T-helper 17 cell (primary cell): ENCODE measurements at regions not wholly inside any gene's neighbourhood (a gene's known extent, or its start where the extent isn't known, plus 50 kb on each side); places are given as distances from the start of the nearest gene placed in this dataset.

ENCODE experiments used
- ATAC-seq: fragments of 150-1000 bp; cut with Tn5 transposase; 2 replicates; pipeline ENCODE4 v1.10.0; 2021; ENCODE audit warnings: mild to moderate bottlenecking, moderate library complexity
- DNase-seq, 3 donors: peaks; one replicate each; pipeline versions ENCODE4 v3.0.0 to v3.0.0-alpha.2; 2020 to 2021
- H3K9me3 ChIP-seq: one replicate; pipeline ENCODE4 v1.7.0; 2013; ENCODE audit warnings: low read length, mild to moderate bottlenecking; ENCODE audit not compliant: control insufficient read depth, poor library complexity, severe bottlenecking
- H3K27ac Mint-ChIP-seq: one replicate; pipeline ENCODE4 v1.8.0; 2022; ENCODE audit warnings: mild to moderate bottlenecking, moderate library complexity, mixed read lengths
- H3K27me3 Mint-ChIP-seq: one replicate; pipeline ENCODE4 v1.8.0; 2022; ENCODE audit warnings: mixed read lengths
- H3K36me3 Mint-ChIP-seq: one replicate; pipeline ENCODE4 v1.8.0; 2022; ENCODE audit warnings: low read depth, mixed read lengths
- H3K4me1 Mint-ChIP-seq: one replicate; pipeline ENCODE4 v1.8.0; 2022; ENCODE audit warnings: mild to moderate bottlenecking, mixed read lengths
- H3K4me3 Mint-ChIP-seq: one replicate; pipeline ENCODE4 v1.8.0; 2022; ENCODE audit warnings: mild to moderate bottlenecking, moderate library complexity, mixed read lengths

- H3K27ac Mint-ChIP-seq: no peak overlapping the region
- H3K36me3 Mint-ChIP-seq: no peaks in the 10 kb centered on the region
- DNase-seq (no peak), ATAC-seq (no peak)
- H3K9me3 ChIP-seq: no peaks in the 10 kb centered on the region
- H3K4me3 Mint-ChIP-seq: no peak overlapping the region
- no peaks in the 10 kb centered on the region for H3K4me1 Mint-ChIP-seq
- no peaks in the 10 kb centered on the region for H3K27me3 Mint-ChIP-seq
Observed at GRCh38 chr3:25080461-25080860, 347.6 kb upstream of the RARB start.

- H3K9me3 ChIP-seq: no peaks in the 10 kb centered on the region
- Mint-ChIP-seq H3K4me3 (no peak overlapping the region), H3K4me1 (no peaks in the 10 kb centered on the region), H3K27me3 (no peaks in the 10 kb centered on the region), H3K36me3 (no peaks in the 10 kb centered on the region), H3K27ac (no peak overlapping the region)
- ATAC-seq: no peak
- no peak for DNase-seq
Observed at GRCh38 chr3:25084016-25084415, 344.0 kb upstream of the RARB start.

GRCh38 chr3:25086721-25087120 is 341.3 kb upstream of the RARB start:
- H3K4me3 Mint-ChIP-seq: no peak overlapping the region
- DNase-seq (no peak), ATAC-seq (no peak)
- no peaks in the 10 kb centered on the region for H3K9me3 ChIP-seq
- H3K36me3 Mint-ChIP-seq: no peaks in the 10 kb centered on the region
- H3K27me3 Mint-ChIP-seq: no peaks in the 10 kb centered on the region
- no peaks in the 10 kb centered on the region for H3K4me1 Mint-ChIP-seq
- no peak overlapping the region for H3K27ac Mint-ChIP-seq

- no peak overlapping the region for H3K27ac Mint-ChIP-seq
- no peaks in the 10 kb centered on the region for H3K36me3 Mint-ChIP-seq
- DNase-seq: no peak
- H3K9me3 ChIP-seq: no peaks in the 10 kb centered on the region
- H3K4me3 Mint-ChIP-seq: no peak overlapping the region
- no peak for ATAC-seq
- no peaks in the 10 kb centered on the region for H3K27me3 Mint-ChIP-seq
- no peaks in the 10 kb centered on the region for H3K4me1 Mint-ChIP-seq
Observed at GRCh38 chr3:25088284-25088683, 339.8 kb upstream of the RARB start.

- DNase-seq (no peak), ATAC-seq (no peak)
- Mint-ChIP-seq H3K36me3 (no peaks in the 10 kb centered on the region), H3K4me1 (no peaks in the 10 kb centered on the region), H3K27me3 (no peaks in the 10 kb centered on the region), H3K4me3 (no peak overlapping the region), H3K27ac (no peak overlapping the region)
- H3K9me3 ChIP-seq: no peaks in the 10 kb centered on the region
Observed at GRCh38 chr3:25090698-25091453, 337.2 kb upstream of the RARB start.

GRCh38 chr3:25091934-25092333 is 336.1 kb upstream of the RARB start:
- H3K4me1 Mint-ChIP-seq: no peaks in the 10 kb centered on the region
- no peak overlapping the region for H3K27ac Mint-ChIP-seq
- no peaks in the 10 kb centered on the region for H3K36me3 Mint-ChIP-seq
- no peak overlapping the region for H3K4me3 Mint-ChIP-seq
- H3K9me3 ChIP-seq: no peaks in the 10 kb centered on the region
- DNase-seq (no peak), ATAC-seq (no peak)
- no peaks in the 10 kb centered on the region for H3K27me3 Mint-ChIP-seq

GRCh38 chr3:25094932-25095685 is 333.0 kb upstream of the RARB start:
- Mint-ChIP-seq H3K4me3 (no peak overlapping the region), H3K27me3 (no peaks in the 10 kb centered on the region), H3K27ac (no peak overlapping the region), H3K4me1 (no peaks in the 10 kb centered on the region), H3K36me3 (no peaks in the 10 kb centered on the region)
- ATAC-seq: no peak
- no peak for DNase-seq
- no peaks in the 10 kb centered on the region for H3K9me3 ChIP-seq

GRCh38 chr3:25096536-25096935 is 331.5 kb upstream of the RARB start:
- no peaks in the 10 kb centered on the region for H3K9me3 ChIP-seq
- Mint-ChIP-seq H3K27me3 (no peaks in the 10 kb centered on the region), H3K27ac (no peak overlapping the region), H3K4me3 (no peak overlapping the region), H3K36me3 (no peaks in the 10 kb centered on the region), H3K4me1 (no peaks in the 10 kb centered on the region)
- no peak for DNase-seq
- ATAC-seq: no peak

- Mint-ChIP-seq H3K4me3 (no peak overlapping the region), H3K27me3 (no peaks in the 10 kb centered on the region), H3K27ac (no peak overlapping the region), H3K4me1 (no peaks in the 10 kb centered on the region), H3K36me3 (no peaks in the 10 kb centered on the region)
- ATAC-seq: no peak
- no peak for DNase-seq
- H3K9me3 ChIP-seq: no peaks in the 10 kb centered on the region
Observed at GRCh38 chr3:25097023-25097422, 331.0 kb upstream of the RARB start.

GRCh38 chr3:25099666-25100065 is 328.4 kb upstream of the RARB start:
- ATAC-seq: no peak
- H3K36me3 Mint-ChIP-seq: no peaks in the 10 kb centered on the region
- H3K4me3 Mint-ChIP-seq: no peak overlapping the region

GRCh38 chr3:25103391-25103790 is 324.7 kb upstream of the RARB start:
- H3K4me3 Mint-ChIP-seq: no peak overlapping the region
- ATAC-seq (no peak), DNase-seq (no peak)
- no peaks in the 10 kb centered on the region for H3K36me3 Mint-ChIP-seq
- no peaks in the 10 kb centered on the region for H3K27me3 Mint-ChIP-seq
- no peaks in the 10 kb centered on the region for H3K9me3 ChIP-seq
- no peaks in the 10 kb centered on the region for H3K4me1 Mint-ChIP-seq
- no peak overlapping the region for H3K27ac Mint-ChIP-seq

More at GRCh38 chr3:25099666-25100065, 328.4 kb upstream of the RARB start:
- no peak for DNase-seq
- H3K9me3 ChIP-seq: no peaks in the 10 kb centered on the region
- Mint-ChIP-seq H3K4me1 (no peaks in the 10 kb centered on the region), H3K27ac (no peak overlapping the region), H3K27me3 (no peaks in the 10 kb centered on the region)

GRCh38 chr3:25107918-25108617 is 320.0 kb upstream of the RARB start:
- no peaks in the 10 kb centered on the region for H3K4me1 Mint-ChIP-seq
- no peak for DNase-seq
- H3K27me3 Mint-ChIP-seq: no peaks in the 10 kb centered on the region
- no peaks in the 10 kb centered on the region for H3K9me3 ChIP-seq
- no peak for ATAC-seq
- H3K36me3 Mint-ChIP-seq: no peaks in the 10 kb centered on the region
- no peak overlapping the region for H3K4me3 Mint-ChIP-seq
- H3K27ac Mint-ChIP-seq: no peak overlapping the region

GRCh38 chr3:25110642-25111041 is 317.4 kb upstream of the RARB start:
- H3K4me1 Mint-ChIP-seq: no peaks in the 10 kb centered on the region
- H3K27me3 Mint-ChIP-seq: no peaks in the 10 kb centered on the region
- DNase-seq: no peak
- H3K4me3 Mint-ChIP-seq: no peak overlapping the region
- no peaks in the 10 kb centered on the region for H3K9me3 ChIP-seq
- H3K27ac Mint-ChIP-seq: no peak overlapping the region
- H3K36me3 Mint-ChIP-seq: no peaks in the 10 kb centered on the region
- ATAC-seq: no peak
